Inflammatory macrophage treated with lipopolysaccharide for 4 hours (primary cell): ENCODE measurements at regions not wholly inside any gene's neighbourhood (a gene's known extent, or its start where the extent isn't known, plus 50 kb on each side); places are given as distances from the start of the nearest gene placed in this dataset.
A peak's percentile ranks its signal among the peaks of the same experiment; 100 is the strongest.

Source experiments
- DNase-seq: peaks from one replicate; pipeline ENCODE4 v3.0.0-alpha.2; 2020

GRCh38 chr2:41707790-41708451 lies 339.9 kb upstream of the PKDCC start:
- no peak for DNase-seq

DNA sequence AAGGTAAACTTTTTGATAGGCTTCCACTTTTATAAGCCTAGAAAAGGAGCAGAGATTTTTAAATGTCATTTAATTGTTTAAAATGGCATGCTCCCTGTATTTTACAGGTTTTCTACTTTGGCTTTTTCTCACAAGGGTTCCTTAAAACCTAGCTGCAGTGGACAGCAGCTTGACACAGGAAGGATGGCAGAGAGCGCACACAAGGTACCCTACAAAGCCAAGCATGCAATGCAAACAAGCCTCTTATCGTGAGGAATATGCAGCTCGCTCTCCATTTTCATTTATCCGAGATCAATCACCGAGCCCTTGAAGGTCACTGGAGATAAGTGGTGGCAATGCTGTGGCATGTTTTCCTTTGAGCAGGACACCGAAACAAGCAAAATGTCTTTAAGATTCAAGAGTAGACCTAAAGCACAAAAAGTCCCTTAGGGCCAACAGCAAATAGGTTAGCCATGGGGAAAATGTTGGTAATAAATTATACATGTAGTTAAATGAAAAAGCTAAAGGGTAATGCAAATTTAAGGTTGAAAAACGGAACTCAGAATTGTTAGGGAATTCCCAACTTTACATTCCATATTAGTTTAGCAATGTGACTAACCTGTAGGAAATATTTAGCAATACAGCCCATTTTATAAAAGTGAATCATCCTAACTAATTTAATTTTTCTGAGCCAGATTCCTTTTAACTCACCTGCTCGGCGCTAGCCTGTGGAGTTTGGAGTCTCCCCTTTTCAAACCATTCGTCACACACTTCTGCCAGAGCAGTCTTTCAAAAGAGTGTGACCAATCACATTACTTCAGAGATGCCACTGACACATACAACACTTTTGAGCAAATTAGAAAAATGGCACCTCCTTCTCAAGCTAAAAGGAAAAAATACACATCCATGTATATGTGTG lies 337.9 kb upstream of the PKDCC start:
- DNase-seq: no peak

DNA sequence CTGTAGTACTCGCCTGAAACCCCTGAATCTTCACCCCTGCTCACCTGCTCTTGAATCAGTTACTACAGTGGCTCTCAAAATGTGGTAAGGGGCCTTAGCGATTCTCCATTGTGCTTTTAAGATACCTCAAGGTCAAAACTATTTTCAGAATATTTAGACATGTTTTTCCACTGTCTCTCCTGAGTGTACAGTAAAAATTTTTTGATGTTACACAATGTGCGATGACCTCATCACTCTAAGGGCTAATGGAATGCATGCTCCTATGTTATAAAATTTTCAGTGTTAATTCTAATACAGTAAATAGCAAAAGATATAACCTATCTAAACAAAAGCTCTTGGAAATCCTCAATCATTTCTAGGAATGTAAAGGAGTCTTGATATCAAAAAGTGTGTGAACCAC lies 336.9 kb upstream of the PKDCC start:
- DNase-seq: peak; percentile 34

GRCh38 chr2:41711736-41712135 lies 336.1 kb upstream of the PKDCC start:
- DNase-seq: no peak

DNA sequence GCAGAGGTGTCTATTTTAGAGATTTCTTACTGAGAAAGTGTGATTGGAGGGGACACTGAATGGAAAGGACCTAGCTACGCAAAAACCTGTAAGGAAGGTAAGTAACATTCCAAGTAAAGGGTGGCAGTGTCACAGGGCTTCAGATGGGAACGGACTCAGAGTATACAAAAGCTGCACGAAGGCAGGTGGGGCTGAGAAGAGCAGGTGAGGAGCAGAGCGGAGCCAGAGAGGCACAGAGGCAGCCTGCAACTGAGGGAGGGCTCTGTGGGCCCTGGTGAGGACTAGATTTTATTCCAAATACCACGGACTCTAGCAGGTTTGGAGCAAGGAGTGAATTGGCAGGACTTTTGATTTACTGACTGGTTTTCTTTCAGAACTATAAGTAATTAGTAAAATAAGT lies 331.3 kb upstream of the PKDCC start:
- DNase-seq: no peak

DNA sequence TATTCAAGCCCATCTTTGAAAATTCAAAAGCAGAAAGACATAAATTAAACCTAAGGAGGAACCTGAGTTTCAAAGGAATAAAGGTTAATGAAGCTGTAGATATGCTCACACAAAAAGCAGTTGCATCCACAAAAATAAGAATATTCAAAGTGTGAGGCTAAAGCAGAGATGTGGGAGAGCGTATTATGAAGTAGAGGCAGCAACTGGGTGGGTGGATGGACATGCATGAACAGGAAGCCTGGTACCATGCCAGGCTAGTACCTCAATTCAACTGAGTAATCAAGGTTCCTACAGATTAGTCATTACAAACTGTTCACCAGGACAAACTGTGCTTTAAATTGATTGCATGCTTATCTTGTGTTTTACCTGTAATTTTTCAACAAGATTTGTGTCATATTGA lies 330.0 kb upstream of the PKDCC start:
- no peak for DNase-seq

DNA sequence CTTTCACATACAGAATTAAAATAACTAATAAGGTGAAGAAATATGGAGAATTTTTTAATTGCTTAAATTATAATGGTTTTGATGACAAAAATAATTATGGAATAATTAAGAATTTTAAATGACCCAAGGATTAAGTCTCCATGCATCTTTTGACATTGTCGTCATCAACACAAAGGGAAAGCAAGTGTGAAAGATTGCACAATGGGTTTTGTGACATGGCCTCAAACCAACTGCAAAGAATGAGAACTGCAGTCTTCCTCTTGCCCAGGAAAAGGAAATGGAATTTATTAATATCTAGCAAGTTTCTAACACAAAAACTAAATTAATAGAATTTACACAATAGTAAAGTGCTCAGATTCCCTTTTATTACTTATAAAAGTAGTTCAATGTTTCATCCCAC lies 329.1 kb upstream of the PKDCC start:
- DNase-seq: peak; percentile 81

DNA sequence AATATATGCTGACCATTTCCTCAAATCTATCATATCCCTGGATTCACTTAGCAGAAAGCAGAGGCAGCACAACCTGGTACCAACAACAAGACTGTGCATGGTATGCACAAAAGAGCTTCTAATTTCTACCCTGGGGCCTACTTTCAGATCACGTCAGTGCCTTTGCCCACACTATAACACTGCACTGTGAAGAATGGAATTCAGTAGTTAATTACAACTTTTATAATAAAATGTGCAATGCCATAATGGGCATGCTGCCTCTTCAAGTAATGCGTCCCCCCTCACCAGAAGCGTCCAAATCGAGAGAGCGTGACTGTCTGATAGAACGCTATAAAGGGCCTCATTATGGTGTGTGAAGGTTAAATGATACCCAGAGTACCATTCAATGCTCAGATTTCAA lies 328.1 kb upstream of the PKDCC start:
- DNase-seq: no peak

DNA sequence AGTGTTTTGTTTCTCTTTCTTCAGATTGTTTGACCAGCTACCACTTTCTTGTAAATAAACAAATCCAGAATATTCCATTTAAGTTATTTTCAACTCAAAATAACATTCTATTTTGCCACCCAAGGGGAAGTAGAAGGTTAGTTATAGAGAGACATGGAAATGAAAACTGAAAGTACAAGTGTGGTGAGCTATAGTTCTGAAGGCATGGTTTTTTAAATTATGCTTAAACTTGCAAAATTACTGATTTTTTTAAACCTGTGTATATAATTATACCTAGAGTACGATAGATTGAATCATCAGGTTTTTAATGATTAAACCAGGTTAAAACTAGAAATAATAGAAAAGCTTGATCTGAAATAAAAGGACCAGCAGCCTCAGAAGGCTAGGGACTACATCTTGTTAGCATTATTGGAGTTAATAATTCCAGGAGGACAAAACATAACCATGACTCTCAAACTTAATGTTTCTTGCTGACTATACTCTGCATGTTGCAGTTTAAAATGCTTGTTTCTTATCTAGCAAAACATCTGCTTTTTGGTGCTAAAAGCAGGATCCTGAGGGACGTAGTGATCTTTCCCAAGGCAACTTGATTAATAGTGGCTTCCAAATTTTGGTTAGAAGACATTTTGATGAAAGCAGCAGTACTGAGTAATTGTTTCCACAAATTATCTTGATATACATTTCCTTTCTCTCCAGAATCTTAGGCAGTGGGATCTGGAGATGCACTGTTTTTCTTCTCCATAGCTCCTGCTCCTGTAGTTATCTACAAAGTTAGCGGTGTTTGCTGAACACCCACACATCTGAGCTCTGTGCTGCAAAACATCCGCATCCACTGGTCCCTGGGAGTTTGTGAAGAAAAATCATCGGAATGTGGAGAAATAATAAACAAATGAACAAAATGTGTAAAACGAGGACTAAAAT lies 327.2 kb upstream of the PKDCC start:
- peak; percentile 37 for DNase-seq

DNA sequence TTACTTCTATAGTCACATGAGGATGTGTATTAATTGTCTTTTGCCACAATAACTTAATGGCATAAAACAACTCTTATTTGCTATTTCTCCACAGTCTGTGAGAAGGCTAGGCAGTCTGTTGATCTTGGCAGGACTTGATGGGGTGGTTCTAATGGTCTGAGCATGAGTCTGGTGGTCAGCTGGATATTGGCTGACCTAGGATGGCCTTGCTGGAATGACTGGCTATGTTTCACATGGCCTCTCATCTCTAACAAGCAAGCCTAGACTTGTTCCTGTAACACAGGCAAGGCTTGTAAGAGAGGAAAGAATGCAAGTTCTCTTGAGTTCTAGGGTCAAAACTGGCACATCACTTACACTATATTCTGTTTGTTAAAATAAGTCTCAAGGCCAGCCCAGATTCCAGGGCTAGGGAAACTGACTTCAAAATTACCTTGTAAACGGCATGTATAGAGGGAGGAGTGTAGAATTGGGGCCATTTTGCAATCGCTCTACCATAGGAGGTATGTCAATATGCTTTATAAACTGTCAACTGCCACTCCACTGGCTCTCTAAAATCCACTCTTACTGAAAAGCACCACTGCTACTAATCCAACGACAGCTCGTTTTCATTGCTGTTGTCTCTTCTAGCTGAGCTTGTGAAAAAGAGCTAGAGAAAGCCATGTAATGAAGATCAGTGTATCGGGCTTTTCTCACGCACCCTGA lies 325.0 kb upstream of the PKDCC start:
- DNase-seq: no peak

- no peak for DNase-seq
Measured at GRCh38 chr2:41723526-41723925, 324.3 kb upstream of the PKDCC start.

DNA sequence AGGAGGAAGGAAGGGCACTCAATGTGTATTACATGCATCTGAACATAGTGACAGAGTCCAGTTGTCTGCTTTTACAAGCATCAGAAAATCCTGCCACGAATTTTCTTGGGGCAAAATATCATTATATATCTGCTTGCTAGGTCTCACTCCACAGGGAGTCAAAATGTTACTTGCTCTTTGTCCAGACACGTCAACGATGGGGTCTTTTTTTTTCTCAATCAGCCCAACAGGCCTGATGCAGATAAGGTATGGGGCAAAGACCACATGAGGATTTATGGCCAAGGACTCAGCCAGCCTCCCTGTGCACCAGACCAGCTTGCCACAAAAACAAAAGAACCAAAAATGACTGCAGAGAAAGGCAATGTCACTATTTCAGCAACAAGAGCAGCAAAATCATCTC lies 323.4 kb upstream of the PKDCC start:
- DNase-seq: no peak

DNA sequence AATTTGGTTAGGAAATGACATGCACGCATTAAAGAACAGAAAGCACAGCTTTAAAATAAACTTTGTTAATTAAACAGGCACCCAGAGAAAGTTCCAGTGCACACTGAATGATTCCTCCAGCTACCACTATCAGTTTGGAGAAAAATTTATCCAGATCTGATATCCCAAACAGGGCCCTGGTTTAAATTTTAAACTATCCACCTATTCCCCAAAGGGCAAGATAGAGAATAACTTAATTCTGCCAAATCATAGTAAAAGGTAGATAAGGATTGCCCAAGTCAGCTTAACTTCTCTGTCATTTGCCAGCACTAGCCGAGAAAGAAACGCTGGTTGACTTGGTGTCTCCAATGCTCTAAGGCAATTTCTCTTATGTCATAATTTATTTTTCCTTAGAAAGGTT lies 321.9 kb upstream of the PKDCC start:
- no peak for DNase-seq

- no peak for DNase-seq
Measured at GRCh38 chr2:41726364-41726763, 321.5 kb upstream of the PKDCC start.

DNA sequence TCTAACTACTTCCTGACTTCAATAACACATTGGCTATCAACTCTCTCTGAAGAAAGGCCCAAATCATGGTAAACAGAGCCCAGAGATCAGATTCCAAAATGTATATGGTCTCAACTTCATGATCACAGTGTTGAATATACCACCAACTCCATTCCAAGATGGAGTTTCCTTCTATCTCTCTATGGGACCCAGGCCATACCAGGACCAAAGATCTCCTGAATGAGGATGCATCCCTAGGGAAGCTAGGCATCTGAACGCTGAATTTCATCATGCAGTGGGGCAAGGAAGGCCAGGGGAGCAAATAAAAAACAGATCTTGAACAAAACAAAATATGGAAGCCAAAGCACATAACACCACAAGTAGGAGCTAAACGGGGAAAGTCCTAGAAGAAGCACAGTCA lies 320.7 kb upstream of the PKDCC start:
- no peak for DNase-seq

- DNase-seq: no peak
Measured at GRCh38 chr2:41727711-41728110, 320.1 kb upstream of the PKDCC start.

DNA sequence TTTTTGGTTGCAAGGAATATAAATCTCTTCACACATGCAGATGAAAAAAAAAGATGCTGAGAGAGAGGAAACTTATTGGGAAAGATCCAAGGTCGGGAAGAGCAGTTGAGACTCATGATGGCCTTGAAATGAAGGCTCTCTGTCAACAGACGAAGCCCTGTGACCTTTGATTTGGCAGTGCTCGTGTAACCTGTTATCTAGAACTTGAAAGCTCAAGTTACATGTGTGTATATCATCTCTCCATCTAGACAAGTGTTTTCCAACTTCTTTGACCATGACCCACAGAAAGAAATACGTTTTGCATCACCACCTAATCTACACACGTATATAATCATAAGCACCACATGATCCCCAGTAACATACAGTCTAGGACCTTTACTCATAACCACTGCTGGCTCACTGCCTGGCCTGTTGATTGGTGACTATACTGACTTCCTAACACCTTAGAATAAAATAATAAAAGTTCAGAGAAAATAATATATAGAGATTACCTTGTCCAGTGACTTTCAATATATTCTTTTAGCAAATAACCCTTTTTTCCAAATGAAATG lies 319.0 kb upstream of the PKDCC start:
- no peak for DNase-seq

DNA sequence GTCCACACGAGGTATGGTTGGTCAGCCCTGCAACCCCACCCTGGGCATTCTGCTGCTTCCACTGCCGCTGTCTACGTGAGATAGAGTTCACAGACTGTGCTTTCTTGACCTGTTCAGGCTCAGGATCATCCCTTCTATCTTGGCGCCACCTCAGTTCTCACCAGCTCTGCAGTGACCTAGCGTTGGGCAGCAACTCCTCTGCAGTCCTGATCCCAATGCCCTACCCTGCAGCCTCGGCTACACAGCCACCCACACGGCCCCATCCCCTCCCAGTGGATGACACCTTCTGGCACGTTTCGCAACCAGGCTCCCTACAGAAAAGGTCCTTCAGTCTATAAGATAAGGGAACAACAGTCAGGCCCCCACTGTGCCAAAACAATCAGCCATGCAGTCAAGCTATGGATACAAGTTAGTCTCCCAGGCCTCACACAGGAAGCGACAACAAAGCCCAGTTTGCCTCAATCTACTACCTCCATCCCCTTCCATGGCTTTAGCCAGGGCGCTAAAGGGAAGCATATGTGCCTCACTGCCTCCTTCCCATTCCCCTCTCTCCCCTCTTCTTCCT lies 317.9 kb upstream of the PKDCC start:
- DNase-seq: no peak

DNA sequence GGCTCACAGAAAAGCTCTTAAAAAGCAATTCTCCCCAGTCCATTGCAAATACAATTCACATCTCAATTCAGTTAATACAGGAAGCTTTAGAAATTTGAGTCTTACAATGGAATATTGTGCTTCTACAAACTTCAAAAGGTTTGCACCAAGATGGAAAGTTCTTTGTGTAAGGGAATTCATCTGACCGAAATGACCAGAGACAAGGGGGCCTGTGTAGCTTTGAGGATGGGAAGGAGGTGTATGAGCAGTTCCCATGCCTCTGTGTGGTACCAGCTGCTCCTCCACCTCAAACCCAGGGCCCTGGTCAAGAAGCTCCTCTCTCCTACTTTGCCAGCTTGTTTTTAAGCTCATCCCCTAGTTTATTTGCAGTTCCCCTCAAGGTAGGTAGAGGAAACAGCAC lies 312.8 kb upstream of the PKDCC start:
- no peak for DNase-seq

GRCh38 chr2:41735476-41735875 lies 312.3 kb upstream of the PKDCC start:
- no peak for DNase-seq

DNA sequence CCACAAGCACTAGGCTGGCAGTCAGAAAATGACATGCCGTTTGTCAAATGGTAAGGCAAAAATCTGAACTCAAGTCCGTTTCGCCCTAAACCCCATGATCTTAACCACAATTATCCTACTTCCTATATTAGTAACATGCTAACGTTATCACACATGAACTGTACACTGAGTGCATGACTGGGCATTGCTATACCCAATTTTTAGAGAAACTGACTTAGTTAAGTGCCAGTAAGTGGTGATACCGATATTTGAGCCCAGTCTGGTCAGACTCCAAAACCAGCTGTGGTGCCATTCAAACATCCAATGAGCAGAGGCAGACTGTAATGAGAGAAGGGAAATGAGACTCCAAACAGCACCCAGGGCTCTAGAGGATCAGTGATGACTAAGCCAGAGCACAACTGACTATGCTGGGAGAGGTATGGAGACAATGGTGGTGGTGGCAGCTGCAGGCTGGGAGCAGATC lies 311.7 kb upstream of the PKDCC start:
- peak; percentile 76 for DNase-seq

DNA sequence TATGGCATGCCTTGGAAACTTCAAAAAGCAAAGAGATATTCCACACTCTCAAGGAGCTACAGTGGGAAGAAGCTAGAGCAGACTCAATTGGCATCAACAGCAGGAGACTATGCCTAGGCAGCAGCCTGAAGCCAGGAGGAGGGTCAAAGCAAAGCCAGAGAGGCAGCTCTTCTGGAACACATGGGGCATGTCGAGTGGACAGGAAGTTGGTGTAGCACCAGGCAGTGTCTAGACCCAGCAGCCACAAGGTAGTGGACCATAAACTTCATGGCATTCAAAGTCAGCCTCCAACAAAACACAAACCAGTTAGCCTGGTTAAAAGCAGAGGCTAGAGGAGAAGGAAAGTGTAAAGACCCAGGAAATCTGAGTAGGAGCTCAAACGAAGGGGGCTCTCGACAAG lies 311.2 kb upstream of the PKDCC start:
- DNase-seq: no peak
